Tibial artery (tissue), 4 donors: ENCODE measurements at regions not wholly inside any gene's neighbourhood (a gene's known extent, or its start where the extent isn't known, plus 50 kb on each side); places are given as distances from the start of the nearest gene placed in this dataset.
A peak's percentile ranks its signal among the peaks of the same experiment; 100 is the strongest.

Source experiments
- DNase-seq, 2 donors: peaks; one replicate each; pipeline ENCODE4 v3.0.0-alpha.2; 2019
- H3K27ac ChIP-seq, 2 donors: fragments of 200-600 bp; sonication (generic) in 1 of 2; 1 replicate in 1 of 2; 2 replicates in 1 of 2; pipeline ENCODE4 v1.5.1; 2018 to 2019; ENCODE audit warnings: mild to moderate bottlenecking in 1 of 2
- H3K27me3 ChIP-seq, 2 donors: fragments of 200-600 bp; sonication (generic) in 1 of 2; one replicate each; pipeline versions ENCODE4 v1.5.1 to v1.6.0; 2016 to 2019
- H3K36me3 ChIP-seq, 3 donors: fragments of 200-600 bp; sonication (generic) in 2 of 3; one replicate each; pipeline ENCODE4 v1.5.1; 2016 to 2019; ENCODE audit warnings: mild to moderate bottlenecking in 2 of 3
- H3K4me1 ChIP-seq, 4 donors: fragments of 200-600 bp; sonication (generic) in 2 of 4; 1 replicate in 3 of 4; 2 replicates in 1 of 4; pipeline ENCODE4 v1.5.1; 2016 to 2019
- H3K4me3 ChIP-seq, 2 donors: fragments of 200-600 bp; sonication (generic) in 1 of 2; 1 replicate in 1 of 2; 2 replicates in 1 of 2; pipeline ENCODE4 v1.5.1; 2018 to 2019; ENCODE audit warnings: mild to moderate bottlenecking in 2 of 2
- H3K9me3 ChIP-seq, 3 donors: fragments of 200-600 bp; sonication (generic) in 1 of 3; one replicate each; pipeline ENCODE4 v1.5.1; 2016 to 2019
- CTCF ChIP-seq, 2 experiments: fragments of 200-600 bp in 1 of 2; fragments of 450-650 bp in 1 of 2; IDR thresholded peaks; one replicate each; pipeline ENCODE4 v1.5.1; 2017 to 2019; ENCODE audit warnings: antibody characterized with exemption in 2 of 2, mild to moderate bottlenecking in 1 of 2, moderate library complexity in 1 of 2
- intact Hi-C: fragments of 100-400 bp; cut with DNase I; formaldehyde crosslinking; loops from one replicate; pipeline ENCODE4 v1.15.0; 2023; ENCODE audit warnings: low total_unique reads

GRCh38 chr11:95704865-95705264 lies 84.7 kb downstream of the FAM76B start:
- intact Hi-C loops, result loop anchor here (5.0 to 10.0 kb wide), 4 partner anchors 57 to 473 kb away; partner anchors contain the start of gene SESN3
- Histone ChIP-seq H3K27me3 (no peaks in the 10 kb centered on the region), H3K4me3 (no peak overlapping the region), H3K36me3 (no peaks in the 10 kb centered on the region), H3K9me3 (no peaks in the 10 kb centered on the region), H3K27ac (peak overlapping the region; percentile 79 to 81), H3K4me1 (peaks cover 0 to 72% (median 36%) of the 10 kb centered on the region in 4 donors)
- DNase-seq, result no peak
- TF ChIP-seq CTCF (IDR thresholded peaks at IDR 0.05), result no peak

GRCh38 chr11:95703049-95703448 lies 86.5 kb downstream of the FAM76B start:
- Histone ChIP-seq H3K4me1 (peaks cover 0 to 90% (median 52%) of the 10 kb centered on the region in 4 donors), H3K27ac (peak overlapping the region; percentile 79 to 81), H3K4me3 (no peak overlapping the region), H3K27me3 (no peaks in the 10 kb centered on the region), H3K36me3 (no peaks in the 10 kb centered on the region), H3K9me3 (no peaks in the 10 kb centered on the region)
- no peak for TF ChIP-seq CTCF (IDR thresholded peaks at IDR 0.05)
- intact Hi-C loops, result loop anchor here (5.0 to 10.0 kb wide), 2 partner anchors 56 to 338 kb away; no protein-coding TSS in a partner anchor
- DNase-seq, result no peak

GRCh38 chr11:95702526-95702925 lies 87.1 kb downstream of the FAM76B start:
- no peaks in the 10 kb centered on the region for H3K36me3 ChIP-seq
- H3K4me3 ChIP-seq, result no peak overlapping the region
- TF ChIP-seq CTCF (IDR thresholded peaks at IDR 0.05), result no peak
- DNase-seq, result no peak
- H3K9me3 ChIP-seq, result no peaks in the 10 kb centered on the region
- H3K27ac ChIP-seq, result peak overlapping the region; percentile 79 to 81
- peaks cover 0 to 95% (median 56%) of the 10 kb centered on the region in 4 donors for H3K4me1 ChIP-seq
- intact Hi-C loops, result loop anchor here (5.0 to 10.0 kb wide), 2 partner anchors 55 to 338 kb away; no protein-coding TSS in a partner anchor
- no peaks in the 10 kb centered on the region for H3K27me3 ChIP-seq

- H3K4me3 ChIP-seq, result no peak overlapping the region
- peaks cover 0 to 83% (median 48%) of the 10 kb centered on the region in 4 donors for H3K4me1 ChIP-seq
- H3K27me3 ChIP-seq, result no peaks in the 10 kb centered on the region
- no peak for DNase-seq
- H3K9me3 ChIP-seq, result no peaks in the 10 kb centered on the region
- H3K27ac ChIP-seq, result peak overlapping the region; percentile 55 to 81
- TF ChIP-seq CTCF (IDR thresholded peaks at IDR 0.05), result no peak
- H3K36me3 ChIP-seq, result no peaks in the 10 kb centered on the region
- intact Hi-C loops, result loop anchor here (5.0 to 10.0 kb wide), 2 partner anchors 53 to 336 kb away; no protein-coding TSS in a partner anchor
Measured at GRCh38 chr11:95700471-95700817, 89.1 kb downstream of the FAM76B start.

- no peaks in the 10 kb centered on the region for H3K27me3 ChIP-seq
- H3K4me1 ChIP-seq, result peaks cover 0 to 77% (median 43%) of the 10 kb centered on the region in 4 donors
- intact Hi-C loops, result loop anchor here (5.0 to 10.0 kb wide), 2 partner anchors 53 to 335 kb away; no protein-coding TSS in a partner anchor
- H3K27ac ChIP-seq, result peak overlapping the region; percentile 55 to 81
- no peak overlapping the region for H3K4me3 ChIP-seq
- no peak for TF ChIP-seq CTCF (IDR thresholded peaks at IDR 0.05)
- no peaks in the 10 kb centered on the region for H3K9me3 ChIP-seq
- no peak for DNase-seq
- no peaks in the 10 kb centered on the region for H3K36me3 ChIP-seq
Measured at GRCh38 chr11:95699631-95700470, 89.7 kb downstream of the FAM76B start.
